ENCODE measurements at regions not wholly inside any gene's neighbourhood (a gene's known extent, or its start where the extent isn't known, plus 50 kb on each side); places are given as distances from the start of the nearest gene placed in this dataset.

DNA sequence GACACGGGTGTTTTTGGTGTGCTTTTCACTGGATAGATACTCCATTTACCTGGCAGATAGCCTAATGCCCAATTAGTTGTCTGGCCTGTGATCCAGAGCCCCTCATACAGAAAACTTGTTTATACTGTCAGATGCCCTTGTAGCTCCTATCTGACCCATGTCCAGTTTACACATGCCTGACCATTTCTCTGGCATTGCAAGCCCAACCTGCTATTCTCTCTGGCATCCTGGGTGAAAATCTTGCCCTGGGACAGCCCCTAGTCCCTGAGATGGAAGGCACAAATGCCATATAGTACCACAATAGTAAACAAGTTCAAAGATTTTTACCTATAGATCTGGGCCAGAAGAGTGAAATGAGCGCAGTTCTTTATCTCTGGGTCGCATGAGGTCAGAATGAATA lies 212.6 kb downstream of the ZBBX start:
- Histone ChIP-seq H3K4me3 (replicated peaks in 1 of 3; ENCODE audit: low read depth in 2 of 3, low read length in 3 of 3) (no peak overlapping the region), H3K4me1 (ENCODE audit: control insufficient read depth in 1 of 2, insufficient read depth in 2 of 2, low read length in 2 of 2) (peaks cover 0 to under 1% of the 10 kb centered on the region in 2 donors), H3K27me3 (ENCODE audit: control insufficient read depth in 2 of 2, insufficient read depth in 2 of 2, low read length in 2 of 2) (no peaks in the 10 kb centered on the region), H3K9me3 (replicated peaks in 1 of 2; ENCODE audit: control insufficient read depth in 1 of 2, insufficient read depth in 1 of 2, low read length in 2 of 2) (peaks cover 2 to 12% of the 10 kb centered on the region in 2 donors), H2AFZ (ENCODE audit: insufficient read depth, low read depth, low read length, poor library complexity, severe bottlenecking) (no peak overlapping the region), H4K20me1 (ENCODE audit: insufficient read depth, low read length) (no peaks in the 10 kb centered on the region), H3K27ac (ENCODE audit: low read depth in 1 of 2, low read length in 2 of 2) (no peak overlapping the region), H3K36me3 (replicated peaks in 1 of 2; ENCODE audit: control insufficient read depth in 1 of 2, insufficient read depth in 2 of 2, low read length in 2 of 2) (no peaks in the 10 kb centered on the region), H3K9ac (ENCODE audit: insufficient read depth, low read length, poor library complexity, severe bottlenecking) (no peak overlapping the region), H3K79me2 (ENCODE audit: insufficient read depth, low read length) (no peaks in the 10 kb centered on the region), H3K4me2 (replicated peaks; ENCODE audit: extremely low read depth, low read length, poor library complexity, severe bottlenecking) (no peak overlapping the region)
- peaks cover 3 to 18% (median 8%) of the 10 kb centered on the region in 7 donors for H3K9me3 Mint-ChIP-seq
- peaks cover 0 to 4% of the 10 kb centered on the region in 2 donors for H3K36me3 Mint-ChIP-seq
- DNase-seq, result no peak
- TF ChIP-seq, protein P1, sequence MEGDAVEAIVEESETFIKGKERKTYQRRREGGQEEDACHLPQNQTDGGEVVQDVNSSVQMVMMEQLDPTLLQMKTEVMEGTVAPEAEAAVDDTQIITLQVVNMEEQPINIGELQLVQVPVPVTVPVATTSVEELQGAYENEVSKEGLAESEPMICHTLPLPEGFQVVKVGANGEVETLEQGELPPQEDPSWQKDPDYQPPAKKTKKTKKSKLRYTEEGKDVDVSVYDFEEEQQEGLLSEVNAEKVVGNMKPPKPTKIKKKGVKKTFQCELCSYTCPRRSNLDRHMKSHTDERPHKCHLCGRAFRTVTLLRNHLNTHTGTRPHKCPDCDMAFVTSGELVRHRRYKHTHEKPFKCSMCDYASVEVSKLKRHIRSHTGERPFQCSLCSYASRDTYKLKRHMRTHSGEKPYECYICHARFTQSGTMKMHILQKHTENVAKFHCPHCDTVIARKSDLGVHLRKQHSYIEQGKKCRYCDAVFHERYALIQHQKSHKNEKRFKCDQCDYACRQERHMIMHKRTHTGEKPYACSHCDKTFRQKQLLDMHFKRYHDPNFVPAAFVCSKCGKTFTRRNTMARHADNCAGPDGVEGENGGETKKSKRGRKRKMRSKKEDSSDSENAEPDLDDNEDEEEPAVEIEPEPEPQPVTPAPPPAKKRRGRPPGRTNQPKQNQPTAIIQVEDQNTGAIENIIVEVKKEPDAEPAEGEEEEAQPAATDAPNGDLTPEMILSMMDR (IDR thresholded peaks at IDR 0.05), result no peak
- no peak overlapping the region for H3K4me3 Mint-ChIP-seq
- no peak overlapping the region for H3K27ac Mint-ChIP-seq
- intact Hi-C loops (cut with micrococcal nuclease), result no loop called here
- no peaks in the 10 kb centered on the region for H3K27me3 Mint-ChIP-seq (ENCODE audit: low read depth in 3 of 3)
- H3K4me1 Mint-ChIP-seq, result peaks cover under 1% of the 10 kb centered on the region
- no CpG with 5 or more reads among the region's 3 CpGs for WGBS (ENCODE audit: insufficient coverage)

DNA sequence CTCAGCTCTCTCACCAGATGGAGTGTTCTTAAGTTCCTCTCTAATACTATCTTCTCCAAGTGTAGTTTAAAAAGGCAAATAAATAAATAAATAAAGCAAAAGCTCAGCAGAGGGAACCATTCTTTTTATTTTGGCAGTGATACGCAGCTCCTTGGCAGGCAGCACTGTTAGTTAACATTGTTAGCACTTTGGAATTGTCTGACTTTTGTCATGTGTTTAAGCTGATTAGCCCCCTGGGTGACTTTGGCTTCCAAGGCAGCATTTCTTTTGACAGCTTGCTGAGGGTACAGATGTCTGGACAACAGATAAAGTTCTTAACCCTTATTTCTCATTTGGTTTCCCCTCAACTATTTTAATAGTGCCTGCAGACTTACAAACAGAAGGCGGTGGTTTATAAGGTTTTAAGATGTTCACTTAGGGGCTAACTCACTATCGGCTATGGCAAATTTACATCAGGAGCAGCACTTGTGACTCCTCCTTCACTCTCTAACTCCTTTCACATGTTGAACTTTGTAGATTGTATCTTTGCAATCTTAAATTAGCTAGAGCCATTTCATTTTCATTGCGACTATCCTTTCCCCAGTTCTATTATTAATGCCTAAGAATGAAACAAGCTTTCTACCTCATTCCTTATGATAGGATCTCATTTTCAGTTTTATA lies 213.4 kb downstream of the ZBBX start:
- no peak for DNase-seq
- H2AFZ ChIP-seq (ENCODE audit: insufficient read depth, low read depth, low read length, poor library complexity, severe bottlenecking), result no peak overlapping the region
- H3K9ac ChIP-seq (ENCODE audit: insufficient read depth, low read length, poor library complexity, severe bottlenecking), result no peak overlapping the region
- H3K36me3 ChIP-seq (replicated peaks in 1 of 2; ENCODE audit: control insufficient read depth in 1 of 2, insufficient read depth in 2 of 2, low read length in 2 of 2), result no peaks in the 10 kb centered on the region
- no peaks in the 10 kb centered on the region for H4K20me1 ChIP-seq (ENCODE audit: insufficient read depth, low read length)
- intact Hi-C loops (cut with micrococcal nuclease), result no loop called here
- Mint-ChIP-seq H3K36me3 (peaks cover 0 to 5% of the 10 kb centered on the region in 2 donors), H3K9me3 (peaks cover 3 to 22% (median 13%) of the 10 kb centered on the region in 7 donors), H3K4me1 (peaks cover 8% of the 10 kb centered on the region), H3K27me3 (ENCODE audit: low read depth in 3 of 3) (no peaks in the 10 kb centered on the region), H3K27ac (no peak overlapping the region), H3K4me3 (no peak overlapping the region)
- peaks cover 6 to 20% of the 10 kb centered on the region in 2 donors for H3K9me3 ChIP-seq (replicated peaks in 1 of 2; ENCODE audit: control insufficient read depth in 1 of 2, insufficient read depth in 1 of 2, low read length in 2 of 2)
- WGBS (ENCODE audit: insufficient coverage), result 56% methylated on average over 1 of the region's 4 CpGs
- no peak overlapping the region for H3K4me2 ChIP-seq (replicated peaks; ENCODE audit: extremely low read depth, low read length, poor library complexity, severe bottlenecking)
- H3K27me3 ChIP-seq (ENCODE audit: control insufficient read depth in 2 of 2, insufficient read depth in 2 of 2, low read length in 2 of 2), result no peaks in the 10 kb centered on the region
- H3K27ac ChIP-seq (ENCODE audit: low read depth in 1 of 2, low read length in 2 of 2), result no peak overlapping the region
- no peak overlapping the region for H3K4me3 ChIP-seq (replicated peaks in 1 of 3; ENCODE audit: low read depth in 2 of 3, low read length in 3 of 3)
- no peaks in the 10 kb centered on the region for H3K79me2 ChIP-seq (ENCODE audit: insufficient read depth, low read length)
- TF ChIP-seq, protein P1 (IDR thresholded peaks at IDR 0.05), result no peak
- peaks cover 7 to 8% of the 10 kb centered on the region in 2 donors for H3K4me1 ChIP-seq (ENCODE audit: control insufficient read depth in 1 of 2, insufficient read depth in 2 of 2, low read length in 2 of 2)

All from CD14-positive monocyte (primary cell).